NCI-H82 treated with DMSO at 0.1 percent for 48 hours (cell line): ENCODE measurements at regions not wholly inside any gene's neighbourhood (a gene's known extent, or its start where the extent isn't known, plus 50 kb on each side); places are given as distances from the start of the nearest gene placed in this dataset.

Experiments
- DNase-seq: peaks from one replicate; lab custom pipeline; 2025; ENCODE audit not compliant: unreplicated experiment; lab: John Stamatoyannopoulos, UW

- no peak for DNase-seq
Observed at GRCh38 chr2:16149349-16150243, 209.2 kb downstream of the MYCN start.

- DNase-seq: no peak
Observed at GRCh38 chr2:16148632-16149348, 208.4 kb downstream of the MYCN start.

- DNase-seq: no peak
Observed at GRCh38 chr2:16142383-16143361, 202.3 kb downstream of the MYCN start.

GRCh38 chr2:16141641-16141921, 201.2 kb downstream of the MYCN start:
- no peak for DNase-seq

- no peak for DNase-seq
Observed at GRCh38 chr2:16140771-16141640, 200.7 kb downstream of the MYCN start.

GRCh38 chr2:16139663-16140615, 199.6 kb downstream of the MYCN start:
- DNase-seq: no peak

- DNase-seq: no peak
Observed at GRCh38 chr2:16138811-16139662, 198.7 kb downstream of the MYCN start.

- no peak for DNase-seq
Observed at GRCh38 chr2:16137080-16137755, 196.9 kb downstream of the MYCN start.

- no peak for DNase-seq
Observed at GRCh38 chr2:16136461-16137035, 196.2 kb downstream of the MYCN start.

GRCh38 chr2:16135913-16136310, 195.6 kb downstream of the MYCN start:
- no peak for DNase-seq

GRCh38 chr2:16135196-16135912, 195.0 kb downstream of the MYCN start:
- no peak for DNase-seq

- no peak for DNase-seq
Observed at GRCh38 chr2:16134436-16135165, 194.3 kb downstream of the MYCN start.

- DNase-seq: no peak
Observed at GRCh38 chr2:16130906-16131400, 190.6 kb downstream of the MYCN start.

GRCh38 chr2:16130541-16130880, 190.2 kb downstream of the MYCN start:
- no peak for DNase-seq

- DNase-seq: no peak
Observed at GRCh38 chr2:16129716-16130540, 189.6 kb downstream of the MYCN start.
